ENCODE measurements at regions not wholly inside any gene's neighbourhood (a gene's known extent, or its start where the extent isn't known, plus 50 kb on each side); places are given as distances from the start of the nearest gene placed in this dataset.

DNA sequence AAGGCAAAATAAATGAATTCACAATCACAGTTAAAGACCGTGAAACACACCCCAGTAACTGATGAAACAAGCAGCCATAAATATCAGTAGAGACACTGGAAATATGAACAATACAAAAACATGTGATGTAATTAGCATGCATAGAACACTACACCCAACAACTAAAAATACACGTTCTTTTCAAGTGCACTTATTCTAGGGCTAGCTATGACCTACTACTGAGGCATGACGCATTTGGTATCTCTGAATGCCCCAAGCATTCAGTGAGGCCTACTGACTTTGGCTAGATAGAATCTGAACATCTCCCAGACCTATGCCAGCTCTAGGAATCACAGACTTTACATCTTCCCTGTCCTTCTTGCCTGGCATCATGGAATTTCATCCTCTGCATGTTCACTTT lies 450.0 kb upstream of the ID2 start:
- peaks cover 41% of the 10 kb centered on the region for H3K4me1 Mint-ChIP-seq
- H3K4me1 ChIP-seq (ENCODE audit: control insufficient read depth in 1 of 2, insufficient read depth in 2 of 2, low read length in 2 of 2): peaks cover 29 to 40% of the 10 kb centered on the region in 2 donors
- TF ChIP-seq, protein P1, sequence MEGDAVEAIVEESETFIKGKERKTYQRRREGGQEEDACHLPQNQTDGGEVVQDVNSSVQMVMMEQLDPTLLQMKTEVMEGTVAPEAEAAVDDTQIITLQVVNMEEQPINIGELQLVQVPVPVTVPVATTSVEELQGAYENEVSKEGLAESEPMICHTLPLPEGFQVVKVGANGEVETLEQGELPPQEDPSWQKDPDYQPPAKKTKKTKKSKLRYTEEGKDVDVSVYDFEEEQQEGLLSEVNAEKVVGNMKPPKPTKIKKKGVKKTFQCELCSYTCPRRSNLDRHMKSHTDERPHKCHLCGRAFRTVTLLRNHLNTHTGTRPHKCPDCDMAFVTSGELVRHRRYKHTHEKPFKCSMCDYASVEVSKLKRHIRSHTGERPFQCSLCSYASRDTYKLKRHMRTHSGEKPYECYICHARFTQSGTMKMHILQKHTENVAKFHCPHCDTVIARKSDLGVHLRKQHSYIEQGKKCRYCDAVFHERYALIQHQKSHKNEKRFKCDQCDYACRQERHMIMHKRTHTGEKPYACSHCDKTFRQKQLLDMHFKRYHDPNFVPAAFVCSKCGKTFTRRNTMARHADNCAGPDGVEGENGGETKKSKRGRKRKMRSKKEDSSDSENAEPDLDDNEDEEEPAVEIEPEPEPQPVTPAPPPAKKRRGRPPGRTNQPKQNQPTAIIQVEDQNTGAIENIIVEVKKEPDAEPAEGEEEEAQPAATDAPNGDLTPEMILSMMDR (IDR thresholded peaks at IDR 0.05): no peak

DNA sequence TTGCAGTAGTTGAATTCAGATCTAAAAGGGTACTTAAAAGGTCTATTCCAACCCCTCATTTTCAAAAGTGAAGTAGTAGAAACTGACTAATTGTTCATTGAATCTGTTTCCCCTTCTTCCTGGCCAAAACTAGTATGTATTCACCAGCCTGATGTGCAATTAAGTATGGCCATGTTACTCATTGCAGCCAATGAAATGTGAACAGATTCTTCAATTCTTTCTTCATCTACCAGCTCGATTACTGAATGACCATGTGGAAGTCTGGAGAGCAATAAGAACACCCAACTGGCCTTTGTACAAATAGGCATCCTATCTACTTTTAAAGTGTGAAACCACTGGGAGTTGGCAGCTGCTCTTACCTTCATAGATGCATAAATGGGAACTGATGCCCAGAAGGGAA lies 449.0 kb upstream of the ID2 start:
- Histone ChIP-seq H3K4me3 (replicated peaks in 1 of 3; ENCODE audit: low read depth in 2 of 3, low read length in 3 of 3) (no peak overlapping the region), H4K20me1 (ENCODE audit: insufficient read depth, low read length) (no peaks in the 10 kb centered on the region), H3K9ac (ENCODE audit: insufficient read depth, low read length, poor library complexity, severe bottlenecking) (no peak overlapping the region), H3K27ac (ENCODE audit: low read depth in 1 of 2, low read length in 2 of 2) (no peak overlapping the region), H3K36me3 (replicated peaks in 1 of 2; ENCODE audit: control insufficient read depth in 1 of 2, insufficient read depth in 2 of 2, low read length in 2 of 2) (no peaks in the 10 kb centered on the region), H2AFZ (ENCODE audit: insufficient read depth, low read depth, low read length, poor library complexity, severe bottlenecking) (no peak overlapping the region), H3K9me3 (replicated peaks in 1 of 2; ENCODE audit: control insufficient read depth in 1 of 2, insufficient read depth in 1 of 2, low read length in 2 of 2) (no peaks in the 10 kb centered on the region), H3K4me1 (ENCODE audit: control insufficient read depth in 1 of 2, insufficient read depth in 2 of 2, low read length in 2 of 2) (peaks cover 29 to 42% of the 10 kb centered on the region in 2 donors), H3K4me2 (replicated peaks; ENCODE audit: extremely low read depth, low read length, poor library complexity, severe bottlenecking) (no peak overlapping the region), H3K79me2 (ENCODE audit: insufficient read depth, low read length) (no peaks in the 10 kb centered on the region), H3K27me3 (ENCODE audit: control insufficient read depth in 2 of 2, insufficient read depth in 2 of 2, low read length in 2 of 2) (no peaks in the 10 kb centered on the region)
- Mint-ChIP-seq H3K4me1 (peaks cover 42% of the 10 kb centered on the region), H3K36me3 (peaks cover 0 to 1% of the 10 kb centered on the region in 2 donors), H3K4me3 (no peak overlapping the region), H3K27ac (peak overlapping the region in 2 of 7 donors; percentile 83 to 89), H3K9me3 (no peaks in the 10 kb centered on the region), H3K27me3 (ENCODE audit: low read depth in 3 of 3) (peaks cover 0 to 1% (median 1%) of the 10 kb centered on the region in 3 donors)
- no CpG with 5 or more reads among the region's 1 CpG for WGBS (ENCODE audit: insufficient coverage)
- DNase-seq: peak in 2 of 3 donors; percentile 24 to 70
- intact Hi-C loops (cut with micrococcal nuclease): loop anchor here (5.0 to 10.0 kb wide), 4 partner anchors 56 to 312 kb away; no protein-coding TSS in a partner anchor
- TF ChIP-seq, protein P1 (IDR thresholded peaks at IDR 0.05): no peak

More for the DNA sequence above, 450.0 kb upstream of the ID2 start:
- no peaks in the 10 kb centered on the region for H3K79me2 ChIP-seq (ENCODE audit: insufficient read depth, low read length)
- no peaks in the 10 kb centered on the region for H3K9me3 Mint-ChIP-seq
- no peak overlapping the region for H2AFZ ChIP-seq (ENCODE audit: insufficient read depth, low read depth, low read length, poor library complexity, severe bottlenecking)
- H3K27ac Mint-ChIP-seq: peak overlapping the region in 1 of 7 donors; percentile 9
- no peak overlapping the region for H3K4me3 Mint-ChIP-seq
- DNase-seq: no peak
- H4K20me1 ChIP-seq (ENCODE audit: insufficient read depth, low read length): no peaks in the 10 kb centered on the region
- no peaks in the 10 kb centered on the region for H3K9me3 ChIP-seq (replicated peaks in 1 of 2; ENCODE audit: control insufficient read depth in 1 of 2, insufficient read depth in 1 of 2, low read length in 2 of 2)
- no peak overlapping the region for H3K4me3 ChIP-seq (replicated peaks in 1 of 3; ENCODE audit: low read depth in 2 of 3, low read length in 3 of 3)
- H3K27me3 Mint-ChIP-seq (ENCODE audit: low read depth in 3 of 3): peaks cover 0 to 1% (median 1%) of the 10 kb centered on the region in 3 donors
- 96% methylated on average over 2 of the region's 3 CpGs for WGBS (ENCODE audit: insufficient coverage)
- no peak overlapping the region for H3K9ac ChIP-seq (ENCODE audit: insufficient read depth, low read length, poor library complexity, severe bottlenecking)
- H3K36me3 Mint-ChIP-seq: peaks cover 0 to 1% of the 10 kb centered on the region in 2 donors
- intact Hi-C loops (cut with micrococcal nuclease): loop anchor here (5.0 to 10.0 kb wide), 4 partner anchors 55 to 313 kb away; no protein-coding TSS in a partner anchor
- no peaks in the 10 kb centered on the region for H3K36me3 ChIP-seq (replicated peaks in 1 of 2; ENCODE audit: control insufficient read depth in 1 of 2, insufficient read depth in 2 of 2, low read length in 2 of 2)
- H3K27ac ChIP-seq (ENCODE audit: low read depth in 1 of 2, low read length in 2 of 2): no peak overlapping the region
- H3K27me3 ChIP-seq (ENCODE audit: control insufficient read depth in 2 of 2, insufficient read depth in 2 of 2, low read length in 2 of 2): no peaks in the 10 kb centered on the region
- no peak overlapping the region for H3K4me2 ChIP-seq (replicated peaks; ENCODE audit: extremely low read depth, low read length, poor library complexity, severe bottlenecking)

Data from CD14-positive monocyte (primary cell).